Body of pancreas (tissue), 4 donors: ENCODE measurements at regions not wholly inside any gene's neighbourhood (a gene's known extent, or its start where the extent isn't known, plus 50 kb on each side); places are given as distances from the start of the nearest gene placed in this dataset.

ENCODE experiments used
- POLR2A ChIP-seq, 3 donors: fragments of 450-650 bp; IDR thresholded peaks; one replicate each; pipeline ENCODE4 v1.6.1; 2016; ENCODE audit warnings: antibody characterized with exemption in 3 of 3, mild to moderate bottlenecking in 2 of 3
- TF ChIP-seq, protein P1 (sequence below), 7 experiments: fragments of 450-650 bp in 4 of 7; fragments of 200-600 bp in 3 of 7; sonication (generic) in 3 of 7; IDR thresholded peaks; one replicate each; pipeline ENCODE4 v1.5.1; 2016 to 2019; ENCODE audit warnings: antibody characterized with exemption in 7 of 7

DNA sequence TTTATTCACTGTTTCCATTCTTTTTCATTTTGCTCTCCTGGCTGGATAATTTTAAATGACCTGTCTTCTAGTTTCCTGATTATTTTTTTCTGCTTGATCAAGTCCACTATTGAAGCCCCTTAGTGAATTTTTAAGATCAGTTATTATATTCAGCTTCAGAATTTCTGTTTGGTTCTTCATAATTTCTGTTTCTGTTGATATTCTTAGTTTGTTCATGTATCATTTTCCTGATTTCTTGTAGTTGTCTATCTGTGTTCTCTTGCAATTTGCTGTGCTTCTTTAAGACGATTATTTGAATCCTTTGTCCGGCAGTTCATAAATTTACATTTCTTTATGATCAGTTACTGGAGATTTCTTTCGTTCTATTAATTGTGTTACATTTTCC lies 75.2 kb upstream of the CCDC71L start:
- TF ChIP-seq, protein P1, sequence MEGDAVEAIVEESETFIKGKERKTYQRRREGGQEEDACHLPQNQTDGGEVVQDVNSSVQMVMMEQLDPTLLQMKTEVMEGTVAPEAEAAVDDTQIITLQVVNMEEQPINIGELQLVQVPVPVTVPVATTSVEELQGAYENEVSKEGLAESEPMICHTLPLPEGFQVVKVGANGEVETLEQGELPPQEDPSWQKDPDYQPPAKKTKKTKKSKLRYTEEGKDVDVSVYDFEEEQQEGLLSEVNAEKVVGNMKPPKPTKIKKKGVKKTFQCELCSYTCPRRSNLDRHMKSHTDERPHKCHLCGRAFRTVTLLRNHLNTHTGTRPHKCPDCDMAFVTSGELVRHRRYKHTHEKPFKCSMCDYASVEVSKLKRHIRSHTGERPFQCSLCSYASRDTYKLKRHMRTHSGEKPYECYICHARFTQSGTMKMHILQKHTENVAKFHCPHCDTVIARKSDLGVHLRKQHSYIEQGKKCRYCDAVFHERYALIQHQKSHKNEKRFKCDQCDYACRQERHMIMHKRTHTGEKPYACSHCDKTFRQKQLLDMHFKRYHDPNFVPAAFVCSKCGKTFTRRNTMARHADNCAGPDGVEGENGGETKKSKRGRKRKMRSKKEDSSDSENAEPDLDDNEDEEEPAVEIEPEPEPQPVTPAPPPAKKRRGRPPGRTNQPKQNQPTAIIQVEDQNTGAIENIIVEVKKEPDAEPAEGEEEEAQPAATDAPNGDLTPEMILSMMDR (IDR thresholded peaks at IDR 0.05) = no peak
- no peak for TF ChIP-seq POLR2A (IDR thresholded peaks at IDR 0.05)
